ENCODE measurements at regions not wholly inside any gene's neighbourhood (a gene's known extent, or its start where the extent isn't known, plus 50 kb on each side); places are given as distances from the start of the nearest gene placed in this dataset.
"Not testable (repeated sequence)": the region's sequence is repeated elsewhere in the genome, so short reads cannot be mapped to it uniquely, and the experiment has no call there.

DNA sequence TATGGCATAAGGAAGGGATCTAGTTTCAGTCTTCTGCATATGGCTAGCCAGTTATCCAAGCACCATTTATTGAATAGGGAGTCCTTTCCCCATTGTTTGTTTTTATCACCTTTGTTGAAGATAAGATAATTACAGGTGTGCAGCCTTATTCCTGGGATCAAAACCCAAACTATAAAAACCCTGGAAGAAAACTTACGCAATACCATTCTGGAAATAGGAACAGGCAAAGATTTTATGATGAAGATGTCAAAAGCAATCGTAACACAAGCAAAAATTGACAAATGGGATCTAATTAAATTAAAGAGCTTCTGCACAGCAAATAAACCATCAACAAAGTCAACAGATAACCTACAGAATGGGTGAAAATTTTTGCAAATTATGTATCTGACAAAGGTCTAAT, 128.5 kb upstream of the DCN start:
- no peak for DNase-seq (ENCODE audit: low spot score)

GRCh38 chr12:91309450-91309849, 126.8 kb upstream of the DCN start:
- DNase-seq (ENCODE audit: low spot score), result no peak

DNA sequence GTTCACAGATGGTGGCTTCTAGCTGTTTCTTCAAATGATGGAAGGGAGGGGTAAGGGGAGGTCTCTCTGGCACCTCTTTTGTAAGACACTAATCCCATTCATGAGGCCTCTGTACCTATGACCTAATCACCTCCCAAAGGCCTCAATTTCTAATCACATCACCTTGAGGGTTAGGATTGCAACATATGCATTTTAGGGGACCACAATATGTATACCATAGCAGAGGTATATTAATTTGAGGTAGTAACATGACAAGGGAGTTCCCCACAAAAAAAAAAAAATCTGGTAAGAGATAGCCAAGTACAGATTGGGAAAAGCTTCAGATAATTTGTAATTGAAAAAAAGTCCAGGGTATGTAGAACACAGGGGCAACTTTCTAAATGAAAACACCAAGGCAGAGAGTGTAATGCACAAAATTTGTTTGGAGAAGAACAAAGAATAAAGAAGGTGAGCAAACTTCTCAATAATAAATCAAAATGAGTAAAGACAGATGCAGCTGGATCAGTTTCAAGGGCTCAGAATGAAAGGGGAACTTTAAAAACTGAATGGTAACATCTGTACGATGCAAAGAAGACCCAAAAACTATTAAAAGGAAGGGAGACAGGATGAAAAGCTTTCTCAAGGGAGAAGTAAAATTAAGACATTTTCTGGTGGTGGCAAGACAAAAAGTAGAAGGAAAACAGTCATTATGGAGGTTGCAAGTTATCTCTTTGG, 125.5 kb upstream of the DCN start:
- no peak for DNase-seq (ENCODE audit: low spot score)

DNA sequence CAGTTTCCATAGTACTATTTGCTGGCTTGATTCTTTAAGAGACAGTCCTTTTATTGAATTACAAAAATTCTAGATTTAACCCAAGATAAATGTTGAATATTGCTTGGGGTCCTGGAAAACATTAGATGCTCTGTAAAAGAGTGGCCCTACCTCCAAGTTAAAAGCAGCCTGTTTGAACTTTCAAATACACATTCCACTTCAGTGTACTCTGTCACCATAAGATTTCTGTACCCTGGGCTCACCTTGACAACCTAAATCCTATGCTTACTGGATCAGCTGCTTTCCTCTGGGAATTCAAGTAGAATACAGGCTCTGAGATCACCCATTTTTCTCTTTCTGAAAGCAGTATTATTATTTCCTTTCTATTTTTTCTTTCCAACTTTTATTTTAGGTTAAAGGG, 107.7 kb upstream of the DCN start:
- DNase-seq (ENCODE audit: low spot score), result no peak

DNA sequence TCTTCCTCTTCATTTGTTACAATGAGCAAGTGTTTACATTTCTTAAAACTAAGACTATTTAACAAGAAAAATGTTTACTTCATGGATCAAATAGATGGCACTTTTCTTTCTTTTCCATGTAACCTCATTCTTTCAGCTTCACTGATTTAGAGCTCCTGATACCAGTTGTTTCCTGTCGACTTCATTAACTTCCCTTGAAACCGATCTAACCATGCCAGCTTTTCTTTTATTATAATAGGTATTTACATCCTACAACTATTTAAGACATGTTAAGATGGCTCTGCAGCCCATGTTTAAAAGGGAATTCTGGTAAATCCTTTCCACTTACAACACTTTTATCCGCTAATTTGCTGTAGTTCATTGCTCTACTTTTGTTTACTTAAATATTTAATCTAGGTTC, 107.3 kb upstream of the DCN start:
- no peak for DNase-seq (ENCODE audit: low spot score)

GRCh38 chr12:91289072-91289471, 106.5 kb upstream of the DCN start:
- no peak for DNase-seq (ENCODE audit: low spot score)

DNA sequence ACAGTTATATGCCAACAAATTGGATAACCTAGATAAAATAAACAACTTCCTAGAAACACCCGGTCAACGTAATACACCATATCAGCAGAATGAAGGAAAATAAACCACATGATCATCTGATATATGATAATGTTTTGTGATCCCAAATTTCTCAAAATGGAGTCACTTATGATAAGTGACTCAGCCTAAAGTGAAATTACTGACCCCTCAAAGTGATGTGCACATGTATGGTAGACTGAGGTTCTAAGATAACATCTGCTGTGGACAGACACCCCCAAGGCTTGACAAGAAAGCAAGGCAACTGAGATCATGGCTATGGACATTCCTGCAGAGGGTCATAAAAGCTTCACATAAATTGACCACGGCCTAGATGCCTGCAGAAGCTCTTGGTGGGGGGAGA, 105.1 kb upstream of the DCN start:
- no peak for DNase-seq (ENCODE audit: low spot score)

- DNase-seq (ENCODE audit: low spot score), result no peak
Measured at GRCh38 chr12:91278126-91278525, 95.5 kb upstream of the DCN start.

DNA sequence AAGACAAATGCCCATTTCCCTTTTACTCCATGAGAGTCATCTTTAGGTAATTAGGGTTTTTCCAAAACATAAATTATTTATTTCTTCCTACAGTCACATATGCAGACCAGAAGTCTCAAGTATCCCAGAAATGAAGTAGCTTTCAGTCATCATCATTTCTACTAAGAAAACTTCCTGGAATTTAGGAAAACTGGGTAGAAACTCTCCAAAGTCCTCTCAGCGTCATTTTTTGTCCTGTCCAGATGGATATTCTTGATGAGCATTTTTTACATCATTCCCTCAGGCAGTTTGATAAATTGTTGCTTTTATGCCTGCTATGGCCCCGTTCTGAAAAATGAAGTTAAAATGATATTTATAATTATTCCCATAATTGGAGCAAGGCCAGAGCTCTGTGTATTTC, 93.9 kb upstream of the DCN start:
- no peak for DNase-seq (ENCODE audit: low spot score)

GRCh38 chr12:91275321-91275720, 92.7 kb upstream of the DCN start:
- no peak for DNase-seq (ENCODE audit: low spot score)

DNA sequence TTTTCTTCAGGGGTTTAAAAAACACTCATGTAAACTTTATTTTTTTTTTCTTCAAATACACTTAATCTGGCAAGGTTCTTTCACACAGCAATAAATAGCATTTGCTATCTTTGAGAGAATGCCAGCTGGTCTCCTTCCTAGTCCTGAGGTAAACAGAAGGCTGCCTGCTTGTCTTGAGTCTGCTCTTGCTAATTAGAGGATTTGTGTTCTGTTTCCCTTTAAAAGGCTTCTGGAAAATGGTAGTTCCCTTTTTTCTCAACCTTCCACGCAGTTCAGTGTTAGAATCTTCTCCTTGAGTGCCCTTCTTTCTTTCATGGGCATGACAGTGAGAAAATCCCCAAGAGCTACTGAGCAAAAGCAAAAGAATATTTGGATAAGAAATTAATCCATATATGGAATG, 92.3 kb upstream of the DCN start:
- no peak for DNase-seq (ENCODE audit: low spot score)

GRCh38 chr12:91273560-91273959, 90.9 kb upstream of the DCN start:
- no peak for DNase-seq (ENCODE audit: low spot score)

GRCh38 chr12:91272461-91273063, 89.9 kb upstream of the DCN start:
- DNase-seq (ENCODE audit: low spot score), result no peak

DNA sequence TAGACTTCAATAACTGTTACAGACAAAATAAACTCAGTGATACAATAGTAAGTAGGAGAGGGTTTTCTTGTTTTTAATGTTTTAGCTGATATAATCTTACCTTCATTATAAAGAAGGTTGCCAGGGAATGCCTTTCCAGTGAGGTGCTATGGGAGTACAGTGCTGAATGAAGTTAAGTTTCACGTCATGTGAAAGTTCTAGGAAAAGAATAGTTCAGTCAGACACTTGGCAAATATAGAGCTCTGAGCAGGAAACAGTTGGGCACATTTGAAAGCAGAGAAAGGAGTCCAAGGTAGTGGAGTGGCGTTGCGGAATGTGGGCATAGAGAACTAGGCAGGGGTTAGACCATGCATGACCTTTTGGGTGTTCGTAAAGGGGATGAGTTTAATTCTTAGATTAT, 88.6 kb upstream of the DCN start:
- DNase-seq (ENCODE audit: low spot score), result no peak

DNA sequence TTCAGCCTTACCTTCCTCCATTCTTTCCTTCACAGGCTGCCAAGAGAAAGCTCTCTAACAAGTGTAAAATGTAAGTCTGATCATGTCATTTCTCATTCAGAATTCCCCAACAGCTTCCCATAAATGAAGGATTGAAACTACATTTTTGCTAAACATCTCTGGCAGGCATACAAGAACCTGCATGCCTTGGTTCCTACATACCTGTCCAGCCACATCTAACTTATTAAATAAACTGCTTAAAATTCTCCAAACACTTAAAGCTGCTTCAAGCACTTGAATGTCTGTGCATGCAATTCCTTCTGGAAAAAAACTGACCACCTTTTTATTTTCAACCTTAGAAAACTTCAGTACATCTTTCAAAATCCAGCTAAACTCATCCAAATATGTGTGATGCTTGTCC, 84.4 kb upstream of the DCN start:
- no peak for DNase-seq (ENCODE audit: low spot score)

- no peak for DNase-seq (ENCODE audit: low spot score)
Measured at GRCh38 chr12:91264178-91264577, 81.6 kb upstream of the DCN start.

GRCh38 chr12:91261820-91262676, 79.4 kb upstream of the DCN start:
- no peak for DNase-seq (ENCODE audit: low spot score)

DNA sequence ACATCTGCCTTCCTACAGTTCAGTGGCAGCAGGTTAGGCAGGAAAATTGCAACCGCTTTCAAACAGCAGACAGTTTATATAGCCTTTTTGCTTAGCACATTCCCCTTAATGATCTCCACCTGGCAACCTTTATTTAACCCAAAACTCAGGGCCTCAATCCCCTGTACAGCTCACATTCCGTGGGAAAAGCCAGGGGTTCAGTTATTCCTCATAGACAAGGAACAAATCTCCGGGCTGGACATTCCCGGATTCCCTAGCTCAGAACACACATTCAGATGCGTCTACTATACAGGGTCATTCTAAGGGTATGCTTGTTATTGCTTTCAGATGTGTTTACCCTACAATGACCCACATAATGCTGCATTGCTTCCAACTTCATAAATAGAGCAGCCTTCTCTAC, 73.8 kb upstream of the DCN start:
- DNase-seq (ENCODE audit: low spot score), result no peak

DNA sequence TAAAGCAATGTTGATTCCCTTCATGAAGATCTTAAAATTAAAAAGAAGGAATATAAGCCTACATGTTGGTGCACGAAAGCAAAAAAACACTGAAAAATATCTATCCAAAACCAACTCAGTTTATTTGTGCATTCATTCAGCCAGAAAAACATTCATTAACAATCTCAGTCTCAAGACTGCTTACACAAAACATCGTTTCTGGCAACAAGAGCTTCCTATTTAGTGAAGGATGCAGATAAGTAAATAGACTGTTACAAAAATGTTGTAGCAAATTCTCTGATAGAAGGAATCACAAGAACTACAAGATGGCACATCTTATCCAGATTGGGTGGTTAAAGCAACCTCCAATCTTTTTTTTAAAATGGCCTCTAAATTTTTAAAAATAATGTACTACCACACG, 69.7 kb upstream of the DCN start:
- no peak for DNase-seq (ENCODE audit: low spot score)

- no peak for DNase-seq (ENCODE audit: low spot score)
Measured at GRCh38 chr12:91250273-91250665, 67.7 kb upstream of the DCN start.

DNA sequence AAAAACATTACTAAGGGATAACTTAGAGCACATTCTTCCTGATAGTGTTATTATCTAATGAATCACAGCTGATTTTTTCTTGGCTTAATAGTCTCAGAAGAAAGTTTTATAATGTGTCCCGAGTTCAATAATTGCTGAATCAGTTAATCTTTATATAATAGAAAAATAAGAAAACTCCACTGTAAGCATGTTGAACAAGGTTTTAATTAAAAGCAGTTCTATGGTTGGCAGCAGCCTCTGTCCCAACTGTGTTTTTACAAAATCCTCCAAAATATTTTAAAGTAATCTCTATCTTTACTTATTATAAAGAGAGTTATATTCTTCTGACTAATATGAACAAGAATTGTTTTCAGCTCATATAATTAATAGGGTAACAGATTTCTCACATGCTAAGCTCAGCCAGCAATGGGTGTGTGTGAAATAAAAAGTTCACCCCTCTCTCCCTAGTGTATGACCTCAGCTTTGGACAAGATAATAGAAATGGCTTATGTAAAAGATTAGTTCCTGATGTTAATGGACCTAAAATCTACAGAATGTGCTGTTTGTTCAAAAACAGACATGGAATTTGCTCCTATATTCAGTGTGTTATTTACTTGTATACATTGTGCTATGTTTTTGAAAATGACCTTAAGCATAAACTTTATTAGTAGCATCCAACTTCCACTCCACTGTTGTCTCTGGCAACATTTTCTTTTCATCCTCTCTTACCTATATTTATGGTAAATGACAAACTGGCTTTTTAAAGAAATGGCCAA, 67.1 kb upstream of the DCN start:
- DNase-seq (ENCODE audit: low spot score), result no peak

GRCh38 chr12:91249054-91249453, 66.4 kb upstream of the DCN start:
- no peak for DNase-seq (ENCODE audit: low spot score)

- not testable (repeated sequence) for DNase-seq (ENCODE audit: low spot score)
Measured at GRCh38 chr12:91243177-91243576, 60.6 kb upstream of the DCN start.

All from COLO829 (cell line).